Liver (tissue), 8 donors: ENCODE measurements at regions not wholly inside any gene's neighbourhood (a gene's known extent, or its start where the extent isn't known, plus 50 kb on each side); places are given as distances from the start of the nearest gene placed in this dataset.

Source experiments
- DNase-seq: peaks from one replicate; pipeline ENCODE4 v3.0.0-alpha.2; 2017; ENCODE audit warnings: low spot score
- H3K27ac ChIP-seq, 2 donors: one replicate each; pipeline ENCODE4 v1.7.0; 2013; ENCODE audit warnings: inconsistent platforms in 2 of 2, low read length in 2 of 2, control low read depth in 1 of 2, low read depth in 1 of 2, mild to moderate bottlenecking in 1 of 2
- H3K27me3 ChIP-seq, 4 donors: one replicate each; pipeline versions ENCODE4 v1.6.1 to v1.7.0; 2013; ENCODE audit warnings: low read length in 3 of 4, inconsistent platforms in 1 of 4, mild to moderate bottlenecking in 1 of 4, moderate library complexity in 1 of 4; ENCODE audit not compliant: control insufficient read depth in 4 of 4, insufficient read depth in 4 of 4
- H3K36me3 ChIP-seq, 4 donors: one replicate each; pipeline versions ENCODE4 v1.6.1 to v1.7.0; 2013; ENCODE audit warnings: low read length in 3 of 4, mild to moderate bottlenecking in 3 of 4, low read depth in 1 of 4, moderate library complexity in 1 of 4; ENCODE audit not compliant: control insufficient read depth in 4 of 4, insufficient read depth in 3 of 4
- H3K4me1 ChIP-seq, 4 donors: one replicate each; pipeline versions ENCODE4 v1.6.1 to v1.7.0; 2013; ENCODE audit warnings: low read length in 3 of 4, mild to moderate bottlenecking in 3 of 4, moderate library complexity in 1 of 4; ENCODE audit not compliant: control insufficient read depth in 4 of 4, insufficient read depth in 4 of 4
- H3K4me3 ChIP-seq, 3 donors: one replicate each; pipeline versions ENCODE4 v1.6.1 to v1.7.0; 2013; ENCODE audit warnings: low read length in 3 of 3, control low read depth in 1 of 3, low read depth in 1 of 3, mild to moderate bottlenecking in 1 of 3
- H3K9ac ChIP-seq, 2 donors: one replicate each; pipeline ENCODE4 v1.7.0; 2013; ENCODE audit warnings: low read length in 2 of 2, mild to moderate bottlenecking in 2 of 2, moderate library complexity in 2 of 2, control low read depth in 1 of 2, low read depth in 1 of 2
- H3K9me3 ChIP-seq, 4 donors: one replicate each; pipeline versions ENCODE4 v1.6.1 to v1.7.0; 2013; ENCODE audit warnings: low read length in 3 of 4; ENCODE audit not compliant: control insufficient read depth in 4 of 4
- ATF3 ChIP-seq: IDR thresholded peaks from 2 replicates; pipeline ENCODE4 v1.6.1; 2016; ENCODE audit warnings: antibody characterized with exemption
- CTCF ChIP-seq: fragments of 150-350 bp; IDR thresholded peaks from 2 replicates; pipeline ENCODE4 v1.5.1; 2017; ENCODE audit warnings: improper control_type of control experiment, low read depth, low read length; ENCODE audit not compliant: missing input control
- EGR1 ChIP-seq, 2 donors: IDR thresholded peaks; 2 replicates each; pipeline ENCODE4 v1.6.1; 2016 to 2018; ENCODE audit warnings: antibody characterized with exemption in 2 of 2, low read depth in 2 of 2
- FOXA1 ChIP-seq: IDR thresholded peaks from 2 replicates; pipeline ENCODE4 v1.6.1; 2016; ENCODE audit warnings: antibody characterized with exemption
- FOXA2 ChIP-seq: IDR thresholded peaks from 2 replicates; pipeline ENCODE4 v1.6.1; 2016; ENCODE audit warnings: antibody characterized with exemption
- GABPA ChIP-seq, 2 donors: IDR thresholded peaks in 1 of 2; conservative IDR thresholded peaks in 1 of 2; 2 replicates each; pipeline ENCODE4 v1.6.1; 2016; ENCODE audit warnings: antibody characterized with exemption in 2 of 2, mild to moderate bottlenecking in 1 of 2, moderate library complexity in 1 of 2
- HNF4A ChIP-seq, 2 donors: conservative IDR thresholded peaks; 2 replicates each; pipeline ENCODE4 v1.6.1; 2016; ENCODE audit warnings: antibody characterized with exemption in 2 of 2, mild to moderate bottlenecking in 2 of 2
- HNF4G ChIP-seq: IDR thresholded peaks from 2 replicates; pipeline ENCODE4 v1.6.1; 2016; ENCODE audit warnings: antibody characterized with exemption
- MAX ChIP-seq: IDR thresholded peaks from 2 replicates; pipeline ENCODE4 v1.6.1; 2016; ENCODE audit warnings: antibody characterized with exemption
- RAD21 ChIP-seq, 2 donors: IDR thresholded peaks; 2 replicates each; pipeline ENCODE4 v1.6.1; 2016; ENCODE audit warnings: antibody characterized with exemption in 2 of 2, mild to moderate bottlenecking in 2 of 2
- RXRA ChIP-seq, 2 donors: IDR thresholded peaks; 2 replicates each; pipeline ENCODE4 v1.6.1; 2017 to 2018; ENCODE audit warnings: antibody characterized with exemption in 2 of 2, mild to moderate bottlenecking in 1 of 2
- SP1 ChIP-seq: IDR thresholded peaks from 2 replicates; pipeline ENCODE4 v1.6.1; 2018; ENCODE audit warnings: antibody characterized with exemption, mild to moderate bottlenecking
- TAF1 ChIP-seq: conservative IDR thresholded peaks from 2 replicates; pipeline ENCODE4 v1.6.1; 2016; ENCODE audit warnings: antibody characterized with exemption, mild to moderate bottlenecking
- YY1 ChIP-seq: IDR thresholded peaks from 2 replicates; pipeline ENCODE4 v1.6.1; 2016; ENCODE audit warnings: antibody characterized with exemption, mild to moderate bottlenecking
- ZBTB33 ChIP-seq: IDR thresholded peaks from 2 replicates; pipeline ENCODE4 v1.6.1; 2016; ENCODE audit warnings: antibody characterized with exemption
- WGBS: extraction: QIAGEN DNeasy Blood & Tissue Kit; methylation state at CpG from one replicate; pipeline ENCODE4 v1.1.7; 2013; 5-methylcytosine and 5-hydroxymethylcytosine counted together
- donor health status: healthy.
- donor health status: healthy.
- donor health status: healthy.
- donor health status: healthy.
- donor health status: healthy.

GRCh38 chr7:142420554-142421362 lies 162.9 kb upstream of the PRSS58 start:
- Histone ChIP-seq H3K4me1 (no peaks in the 10 kb centered on the region), H3K9ac (no peak overlapping the region), H3K4me3 (no peak overlapping the region), H3K27ac (no peak overlapping the region), H3K27me3 (no peaks in the 10 kb centered on the region), H3K36me3 (no peaks in the 10 kb centered on the region), H3K9me3 (no peaks in the 10 kb centered on the region)
- TF ChIP-seq FOXA2, result no peak
- no peak for TF ChIP-seq ZBTB33
- TF ChIP-seq RXRA (IDR thresholded peaks at IDR 0.05), result no peak
- TF ChIP-seq CTCF, result no peak
- no peak for TF ChIP-seq HNF4G
- no peak for TF ChIP-seq EGR1 (IDR thresholded peaks at IDR 0.05; ENCODE audit: low read depth in 2 of 2)
- no peak for TF ChIP-seq MAX
- TF ChIP-seq RAD21 (IDR thresholded peaks at IDR 0.05), result no peak
- no peak for TF ChIP-seq GABPA (IDR thresholded peaks at IDR 0.05 in 1 of 2, conservative IDR thresholded peaks at IDR 0.05 in 1 of 2)
- no peak for TF ChIP-seq FOXA1
- TF ChIP-seq ATF3, result no peak
- no peak for TF ChIP-seq TAF1
- no peak for TF ChIP-seq SP1
- TF ChIP-seq HNF4A (conservative IDR thresholded peaks at IDR 0.05), result no peak
- no peak for TF ChIP-seq YY1
- DNase-seq, result no peak
- 67% methylated on average over 5 of the region's 5 CpGs for WGBS

GRCh38 chr7:142418326-142418725 lies 160.5 kb upstream of the PRSS58 start:
- no peak for DNase-seq
- H3K27me3 ChIP-seq, result no peaks in the 10 kb centered on the region
- no peak overlapping the region for H3K4me3 ChIP-seq
- TF ChIP-seq CTCF (no peak), RXRA (IDR thresholded peaks at IDR 0.05) (no peak), RAD21 (IDR thresholded peaks at IDR 0.05) (no peak), GABPA (IDR thresholded peaks at IDR 0.05 in 1 of 2, conservative IDR thresholded peaks at IDR 0.05 in 1 of 2) (no peak)
- H3K9me3 ChIP-seq, result no peaks in the 10 kb centered on the region
- 66% methylated on average over 4 of the region's 4 CpGs for WGBS
- H3K36me3 ChIP-seq, result no peaks in the 10 kb centered on the region
- H3K4me1 ChIP-seq, result no peaks in the 10 kb centered on the region
- no peak overlapping the region for H3K9ac ChIP-seq
- no peak overlapping the region for H3K27ac ChIP-seq
